Endodermal cell (in vitro differentiated cells): ENCODE measurements at regions not wholly inside any gene's neighbourhood (a gene's known extent, or its start where the extent isn't known, plus 50 kb on each side); places are given as distances from the start of the nearest gene placed in this dataset.
"Not testable (repeated sequence)": the region's sequence is repeated elsewhere in the genome, so short reads cannot be mapped to it uniquely, and the experiment has no call there.

Experiments used
- DNase-seq: peaks from one replicate; pipeline ENCODE4 v3.0.0-alpha.2; 2017
- H3K27ac ChIP-seq: 2 replicates; pipeline ENCODE4 v1.5.1; 2013; ENCODE audit warnings: mild to moderate bottlenecking, low read depth, low read length, moderate library complexity
- H3K27me3 ChIP-seq: 2 replicates; pipeline ENCODE4 v1.6.1; 2013; ENCODE audit warnings: mild to moderate bottlenecking, low read length, moderate library complexity; ENCODE audit not compliant: insufficient read depth, control insufficient read depth, poor library complexity, severe bottlenecking
- H3K36me3 ChIP-seq: 2 replicates; pipeline ENCODE4 v1.7.0; 2013; ENCODE audit warnings: mild to moderate bottlenecking, low read length, moderate library complexity; ENCODE audit not compliant: control insufficient read depth, insufficient read depth
- H3K4me1 ChIP-seq: one replicate; pipeline ENCODE4 v1.7.0; 2013; ENCODE audit warnings: low read length; ENCODE audit not compliant: control insufficient read depth, insufficient read depth
- H3K4me3 ChIP-seq: 2 replicates; pipeline ENCODE4 v1.5.1; 2013; ENCODE audit warnings: mild to moderate bottlenecking, low read length, moderate library complexity
- H3K9ac ChIP-seq: 2 replicates; pipeline ENCODE4 v1.6.1; 2013; ENCODE audit warnings: mild to moderate bottlenecking, low read length, moderate library complexity; ENCODE audit not compliant: poor library complexity, severe bottlenecking; ENCODE audit errors: extremely low read depth
- H3K9me3 ChIP-seq: 2 replicates; pipeline ENCODE4 v1.6.1; 2013; ENCODE audit warnings: mild to moderate bottlenecking, low read length, moderate library complexity; ENCODE audit not compliant: control insufficient read depth
- H3K27ac Mint-ChIP-seq: 2 replicates; pipeline ENCODE4 v1.8.0; 2020; ENCODE audit warnings: mixed read lengths
- H3K27me3 Mint-ChIP-seq: 2 replicates; pipeline ENCODE4 v1.8.0; 2021; ENCODE audit warnings: mild to moderate bottlenecking, mixed read lengths; ENCODE audit not compliant: insufficient read depth
- H3K36me3 Mint-ChIP-seq: 2 replicates; pipeline ENCODE4 v1.8.0; 2020; ENCODE audit warnings: low read depth, mixed read lengths
- H3K4me1 Mint-ChIP-seq: 2 replicates; pipeline ENCODE4 v1.8.0; 2020; ENCODE audit warnings: mixed read lengths
- H3K4me3 Mint-ChIP-seq: 2 replicates; pipeline ENCODE4 v1.8.0; 2020; ENCODE audit warnings: mild to moderate bottlenecking, moderate library complexity, mixed read lengths
- H3K9me3 Mint-ChIP-seq: 2 replicates; pipeline ENCODE4 v1.8.0; 2020; ENCODE audit warnings: mild to moderate bottlenecking, mixed read lengths
- WGBS, 2 experiments: methylation state at CpG; one replicate each; pipeline versions ENCODE4 v1.1.5 to v1.1.7; 2013; ENCODE audit warnings: missing lambda C conversion rate in 2 of 2, mixed read lengths in 1 of 2; ENCODE audit not compliant: insufficient coverage in 1 of 2, insufficient read length in 1 of 2; 5-methylcytosine and 5-hydroxymethylcytosine counted together
- TF ChIP-seq, protein P1 (sequence below): fragments of 200-600 bp; sonication (generic); conservative IDR thresholded peaks from 2 replicates; pipeline ENCODE4 v1.5.0; 2021; ENCODE audit warnings: antibody characterized with exemption, mild to moderate bottlenecking

DNA sequence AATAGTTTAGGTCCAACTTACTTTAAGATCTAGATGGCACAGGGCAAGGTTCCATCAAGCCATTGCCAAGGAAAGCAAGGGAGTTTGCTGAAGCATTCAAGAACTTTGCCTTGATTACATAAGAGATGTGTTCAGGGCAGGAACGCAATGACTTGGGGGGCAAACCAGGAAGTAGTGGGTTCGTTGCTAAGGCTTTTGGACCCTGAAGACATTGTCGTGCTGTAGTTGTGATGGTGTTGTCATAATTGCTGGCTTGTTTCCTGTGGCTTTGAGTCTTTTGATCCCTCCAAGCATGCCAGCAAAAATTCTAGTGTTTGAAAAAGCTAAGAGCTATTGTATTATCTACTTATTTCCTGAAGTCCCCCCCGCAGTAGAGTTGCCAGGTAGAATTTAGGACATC, 70.7 kb upstream of the HNF1B start:
- H3K36me3 ChIP-seq: no peaks in the 10 kb centered on the region
- no peak overlapping the region for H3K4me3 ChIP-seq
- no peaks in the 10 kb centered on the region for H3K9me3 ChIP-seq
- no peak overlapping the region for H3K9ac ChIP-seq
- no peaks in the 10 kb centered on the region for H3K27me3 ChIP-seq
- Mint-ChIP-seq H3K27me3 (no peaks in the 10 kb centered on the region), H3K4me1 (peaks cover 7% of the 10 kb centered on the region), H3K9me3 (no peaks in the 10 kb centered on the region), H3K4me3 (no peak overlapping the region), H3K36me3 (peaks cover 2% of the 10 kb centered on the region), H3K27ac (no peak overlapping the region)
- WGBS, 2 experiments: 91 to 95% methylated on average over 4 of the region's 4 CpGs
- H3K27ac ChIP-seq: no peak overlapping the region
- TF ChIP-seq, protein P1, sequence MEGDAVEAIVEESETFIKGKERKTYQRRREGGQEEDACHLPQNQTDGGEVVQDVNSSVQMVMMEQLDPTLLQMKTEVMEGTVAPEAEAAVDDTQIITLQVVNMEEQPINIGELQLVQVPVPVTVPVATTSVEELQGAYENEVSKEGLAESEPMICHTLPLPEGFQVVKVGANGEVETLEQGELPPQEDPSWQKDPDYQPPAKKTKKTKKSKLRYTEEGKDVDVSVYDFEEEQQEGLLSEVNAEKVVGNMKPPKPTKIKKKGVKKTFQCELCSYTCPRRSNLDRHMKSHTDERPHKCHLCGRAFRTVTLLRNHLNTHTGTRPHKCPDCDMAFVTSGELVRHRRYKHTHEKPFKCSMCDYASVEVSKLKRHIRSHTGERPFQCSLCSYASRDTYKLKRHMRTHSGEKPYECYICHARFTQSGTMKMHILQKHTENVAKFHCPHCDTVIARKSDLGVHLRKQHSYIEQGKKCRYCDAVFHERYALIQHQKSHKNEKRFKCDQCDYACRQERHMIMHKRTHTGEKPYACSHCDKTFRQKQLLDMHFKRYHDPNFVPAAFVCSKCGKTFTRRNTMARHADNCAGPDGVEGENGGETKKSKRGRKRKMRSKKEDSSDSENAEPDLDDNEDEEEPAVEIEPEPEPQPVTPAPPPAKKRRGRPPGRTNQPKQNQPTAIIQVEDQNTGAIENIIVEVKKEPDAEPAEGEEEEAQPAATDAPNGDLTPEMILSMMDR: no peak
- peaks cover 4% of the 10 kb centered on the region for H3K4me1 ChIP-seq
- DNase-seq: peak; percentile 31

DNA sequence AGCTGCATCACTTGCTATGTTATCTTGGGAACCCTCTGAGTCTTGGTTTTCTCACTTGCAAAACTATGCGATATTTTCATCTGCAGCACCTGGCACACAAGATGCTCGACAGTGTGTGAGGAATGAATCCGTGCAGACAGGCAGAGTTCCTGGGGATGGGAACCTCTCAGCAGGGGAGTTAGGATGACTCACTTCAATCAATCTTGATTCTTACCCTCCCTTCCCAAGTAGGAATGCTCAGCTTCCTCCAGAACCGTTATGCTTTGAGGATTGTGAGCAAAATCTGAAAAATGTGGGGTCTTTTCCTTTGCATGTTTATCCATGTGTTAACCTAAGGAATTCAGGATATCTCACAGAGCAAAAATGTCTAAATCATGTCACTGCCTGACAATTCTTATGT, 68.9 kb upstream of the HNF1B start:
- Histone ChIP-seq H3K27ac (no peak overlapping the region), H3K9me3 (no peaks in the 10 kb centered on the region), H3K36me3 (no peaks in the 10 kb centered on the region), H3K4me1 (peaks cover 3% of the 10 kb centered on the region), H3K4me3 (no peak overlapping the region), H3K27me3 (no peaks in the 10 kb centered on the region), H3K9ac (no peak overlapping the region)
- whole genome bisulfite sequencing, 2 experiments: 65% methylated on average over 4 of the region's 4 CpGs; no CpG with 5 or more reads in 1 of the 2 experiments
- DNase-seq: peak; percentile 79
- Mint-ChIP-seq H3K27ac (no peak overlapping the region), H3K9me3 (no peaks in the 10 kb centered on the region), H3K4me3 (no peak overlapping the region), H3K36me3 (peaks cover 2% of the 10 kb centered on the region), H3K4me1 (peaks cover 3% of the 10 kb centered on the region), H3K27me3 (no peaks in the 10 kb centered on the region)
- TF ChIP-seq, protein P1: no peak

DNA sequence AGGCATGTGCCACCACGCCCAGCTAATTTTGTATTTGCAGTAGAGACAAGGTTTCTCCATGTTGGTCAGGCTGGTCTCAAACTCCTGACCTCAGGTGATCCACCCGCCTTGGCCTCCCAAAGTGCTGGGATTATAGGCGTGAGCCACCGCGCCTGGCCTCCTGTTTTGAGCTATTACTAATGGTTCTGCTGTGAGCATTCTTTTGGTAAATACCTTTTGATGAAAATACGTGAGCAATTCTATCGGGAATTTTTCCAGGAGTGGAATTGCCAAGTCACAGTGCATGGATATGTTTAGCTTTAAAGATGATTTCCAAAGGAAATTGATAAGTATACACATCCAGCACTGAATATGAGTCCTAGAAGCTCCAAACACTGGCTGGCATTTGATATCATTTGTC, 64.0 kb upstream of the HNF1B start:
- H3K27ac Mint-ChIP-seq, H3K36me3 Mint-ChIP-seq, DNase-seq, H3K27me3 Mint-ChIP-seq, H3K4me3 Mint-ChIP-seq, H3K36me3 ChIP-seq, H3K27ac ChIP-seq, H3K27me3 ChIP-seq, H3K9ac ChIP-seq, H3K9me3 Mint-ChIP-seq, H3K4me3 ChIP-seq, H3K4me1 Mint-ChIP-seq, H3K4me1 ChIP-seq, H3K9me3 ChIP-seq: not testable (repeated sequence)
- 92 to 97% methylated on average over 4 to 7 of the region's 7 CpGs for WGBS, 2 experiments

DNA sequence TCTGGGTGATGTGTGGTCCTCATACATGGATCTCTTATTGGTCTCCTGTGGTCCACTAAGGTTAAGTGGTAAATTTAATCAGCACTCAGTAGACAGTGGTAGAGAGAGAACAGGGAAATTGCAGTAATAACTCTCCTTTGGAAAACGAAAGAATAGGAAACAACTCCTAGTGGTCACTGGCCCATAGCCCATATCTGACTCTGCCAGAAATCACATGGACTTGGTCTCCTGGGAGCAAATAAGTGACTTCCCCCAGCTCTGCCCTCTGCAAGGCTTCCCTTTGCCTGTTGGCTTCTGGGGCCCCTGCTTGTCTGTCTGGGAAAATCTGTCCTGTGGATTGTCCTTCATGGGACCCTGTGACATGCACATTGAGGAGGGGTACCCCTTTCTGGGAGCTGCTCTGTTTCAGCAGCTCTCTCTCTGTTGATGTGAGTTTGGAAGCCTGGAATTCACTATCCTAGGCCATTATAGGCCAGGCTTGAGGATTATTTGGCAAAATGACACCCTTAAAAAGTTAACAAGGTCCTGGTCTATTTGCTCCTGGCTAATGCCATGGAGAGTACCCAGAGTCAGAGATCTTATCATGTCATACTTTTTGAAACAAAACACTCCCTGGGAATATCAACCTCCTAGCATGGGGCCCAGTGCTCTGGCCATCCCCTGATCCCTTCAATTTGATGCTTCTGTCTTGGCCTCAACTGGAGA, 58.0 kb upstream of the HNF1B start:
- Mint-ChIP-seq H3K36me3 (no peaks in the 10 kb centered on the region), H3K4me1 (no peaks in the 10 kb centered on the region), H3K27ac (no peak overlapping the region), H3K27me3 (peaks cover 2% of the 10 kb centered on the region), H3K9me3 (peaks cover 4% of the 10 kb centered on the region), H3K4me3 (no peak overlapping the region)
- Histone ChIP-seq H3K4me3 (no peak overlapping the region), H3K9ac (no peak overlapping the region), H3K27ac (no peak overlapping the region), H3K27me3 (no peaks in the 10 kb centered on the region), H3K9me3 (peaks cover 4% of the 10 kb centered on the region), H3K36me3 (no peaks in the 10 kb centered on the region), H3K4me1 (no peaks in the 10 kb centered on the region)
- DNase-seq: no peak
- TF ChIP-seq, protein P1: no peak
- WGBS, 2 experiments: 67 to 95% methylated on average over 1 of the region's 1 CpG
